Mesothelial cell of epicardium (in vitro differentiated cells): ENCODE measurements at regions not wholly inside any gene's neighbourhood (a gene's known extent, or its start where the extent isn't known, plus 50 kb on each side); places are given as distances from the start of the nearest gene placed in this dataset.

Experiments
- DNase-seq, 2 experiments: peaks; one replicate each; pipeline ENCODE4 v3.0.0; 2021; ENCODE audit warnings: low spot score in 2 of 2; ENCODE audit not compliant: unreplicated experiment in 2 of 2
- H3K27ac Mint-ChIP-seq: 2 replicates; pipeline ENCODE4 v1.8.0; 2021; ENCODE audit warnings: mixed read lengths
- H3K27me3 Mint-ChIP-seq: 2 replicates; pipeline ENCODE4 v1.8.0; 2021; ENCODE audit warnings: low read depth, mixed read lengths
- H3K36me3 Mint-ChIP-seq: 2 replicates; pipeline ENCODE4 v1.8.0; 2021; ENCODE audit warnings: mixed read lengths
- H3K4me1 Mint-ChIP-seq: 2 replicates; pipeline ENCODE4 v1.8.0; 2021; ENCODE audit warnings: mixed read lengths
- H3K4me3 Mint-ChIP-seq: 2 replicates; pipeline ENCODE4 v1.8.0; 2021; ENCODE audit warnings: mild to moderate bottlenecking, moderate library complexity, mixed read lengths
- H3K9me3 Mint-ChIP-seq: 2 replicates; pipeline ENCODE4 v1.8.0; 2021; ENCODE audit warnings: mixed read lengths
- TF ChIP-seq, protein P1 (sequence below): fragments of 200-600 bp; sonication (generic); IDR thresholded peaks from one replicate; pipeline ENCODE4 v1.5.0; 2021; ENCODE audit warnings: antibody characterized with exemption; ENCODE audit not compliant: unreplicated experiment

DNA sequence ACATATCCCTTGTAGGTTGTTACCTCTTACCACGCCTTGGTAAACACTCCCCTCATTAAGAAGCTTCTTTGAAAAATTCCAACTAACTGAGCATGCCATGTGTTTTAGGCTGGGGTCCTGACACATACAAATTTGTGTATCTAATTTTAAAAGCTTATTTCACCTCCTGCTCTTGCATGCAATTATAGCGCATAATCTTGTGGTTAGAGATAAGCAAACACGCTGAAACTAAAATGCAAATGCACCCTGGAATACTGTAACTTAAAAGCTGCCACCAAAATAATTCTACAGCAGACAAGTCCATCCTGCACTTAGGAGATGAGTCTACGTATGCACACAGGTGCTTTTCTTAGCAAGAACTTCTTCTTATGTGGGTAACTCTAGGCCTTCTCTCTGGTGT, 990.2 kb downstream of the TSN start:
- Mint-ChIP-seq H3K36me3 (no peaks in the 10 kb centered on the region), H3K4me1 (peaks cover 6% of the 10 kb centered on the region), H3K27ac (no peak overlapping the region), H3K27me3 (no peaks in the 10 kb centered on the region), H3K4me3 (no peak overlapping the region), H3K9me3 (no peaks in the 10 kb centered on the region)
- TF ChIP-seq, protein P1, sequence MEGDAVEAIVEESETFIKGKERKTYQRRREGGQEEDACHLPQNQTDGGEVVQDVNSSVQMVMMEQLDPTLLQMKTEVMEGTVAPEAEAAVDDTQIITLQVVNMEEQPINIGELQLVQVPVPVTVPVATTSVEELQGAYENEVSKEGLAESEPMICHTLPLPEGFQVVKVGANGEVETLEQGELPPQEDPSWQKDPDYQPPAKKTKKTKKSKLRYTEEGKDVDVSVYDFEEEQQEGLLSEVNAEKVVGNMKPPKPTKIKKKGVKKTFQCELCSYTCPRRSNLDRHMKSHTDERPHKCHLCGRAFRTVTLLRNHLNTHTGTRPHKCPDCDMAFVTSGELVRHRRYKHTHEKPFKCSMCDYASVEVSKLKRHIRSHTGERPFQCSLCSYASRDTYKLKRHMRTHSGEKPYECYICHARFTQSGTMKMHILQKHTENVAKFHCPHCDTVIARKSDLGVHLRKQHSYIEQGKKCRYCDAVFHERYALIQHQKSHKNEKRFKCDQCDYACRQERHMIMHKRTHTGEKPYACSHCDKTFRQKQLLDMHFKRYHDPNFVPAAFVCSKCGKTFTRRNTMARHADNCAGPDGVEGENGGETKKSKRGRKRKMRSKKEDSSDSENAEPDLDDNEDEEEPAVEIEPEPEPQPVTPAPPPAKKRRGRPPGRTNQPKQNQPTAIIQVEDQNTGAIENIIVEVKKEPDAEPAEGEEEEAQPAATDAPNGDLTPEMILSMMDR, result no peak
- DNase-seq, result no peak

- Mint-ChIP-seq H3K9me3 (no peaks in the 10 kb centered on the region), H3K27me3 (no peaks in the 10 kb centered on the region), H3K4me3 (no peak overlapping the region), H3K27ac (no peak overlapping the region), H3K36me3 (no peaks in the 10 kb centered on the region), H3K4me1 (peaks cover 6% of the 10 kb centered on the region)
- TF ChIP-seq, protein P1, result no peak
- DNase-seq, result no peak
Observed at GRCh38 chr2:122747670-122748069, 992.2 kb downstream of the TSN start.

GRCh38 chr2:122748552-122749011, 993.1 kb downstream of the TSN start:
- peaks cover 9% of the 10 kb centered on the region for H3K4me1 Mint-ChIP-seq
- no peaks in the 10 kb centered on the region for H3K27me3 Mint-ChIP-seq
- no peaks in the 10 kb centered on the region for H3K36me3 Mint-ChIP-seq
- TF ChIP-seq, protein P1, result no peak
- no peak for DNase-seq
- no peaks in the 10 kb centered on the region for H3K9me3 Mint-ChIP-seq
- H3K27ac Mint-ChIP-seq, result no peak overlapping the region
- H3K4me3 Mint-ChIP-seq, result no peak overlapping the region

- TF ChIP-seq, protein P1, result no peak
- Mint-ChIP-seq H3K9me3 (no peaks in the 10 kb centered on the region), H3K36me3 (no peaks in the 10 kb centered on the region), H3K27ac (no peak overlapping the region), H3K4me3 (no peak overlapping the region), H3K27me3 (no peaks in the 10 kb centered on the region), H3K4me1 (peaks cover 12% of the 10 kb centered on the region)
- no peak for DNase-seq
Observed at GRCh38 chr2:122749405-122749804, 994.0 kb downstream of the TSN start.

- Mint-ChIP-seq H3K4me1 (peaks cover 12% of the 10 kb centered on the region), H3K4me3 (no peak overlapping the region), H3K27me3 (no peaks in the 10 kb centered on the region), H3K36me3 (no peaks in the 10 kb centered on the region), H3K27ac (no peak overlapping the region), H3K9me3 (no peaks in the 10 kb centered on the region)
- TF ChIP-seq, protein P1, result no peak
- DNase-seq, result no peak
Observed at GRCh38 chr2:122750095-122750494, 994.6 kb downstream of the TSN start.

DNA sequence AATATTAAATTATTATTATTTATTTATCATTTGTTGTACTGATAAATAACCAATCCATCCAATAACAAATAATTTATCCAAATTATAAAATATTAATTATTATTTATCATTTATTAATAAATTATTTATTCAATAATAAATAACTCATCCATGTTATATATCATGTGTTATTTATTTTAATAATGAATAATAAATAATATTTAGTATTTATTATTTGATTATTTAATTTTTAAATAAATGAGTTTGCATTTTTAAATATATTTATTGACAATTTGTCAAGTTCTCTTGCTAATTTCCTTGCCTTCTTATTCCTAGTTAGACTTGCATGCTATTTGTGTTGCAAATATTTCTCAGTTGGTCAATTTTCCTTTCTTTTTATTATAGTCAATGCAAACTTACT, 995.4 kb downstream of the TSN start:
- Mint-ChIP-seq H3K4me3 (no peak overlapping the region), H3K27me3 (no peaks in the 10 kb centered on the region), H3K27ac (no peak overlapping the region), H3K4me1 (peaks cover 12% of the 10 kb centered on the region), H3K36me3 (no peaks in the 10 kb centered on the region), H3K9me3 (peaks cover 4% of the 10 kb centered on the region)
- DNase-seq, result no peak
- TF ChIP-seq, protein P1, result no peak
